Activated naive CD4-positive, alpha-beta T cell treated with anti-CD3 and anti-CD28 coated beads, Interleukin-2, amount 10 ng/mL, durations not matched to agents 7 days and 5 days (primary cell): ENCODE measurements at regions not wholly inside any gene's neighbourhood (a gene's known extent, or its start where the extent isn't known, plus 50 kb on each side); places are given as distances from the start of the nearest gene placed in this dataset.
"Not testable (repeated sequence)": the region's sequence is repeated elsewhere in the genome, so short reads cannot be mapped to it uniquely, and the experiment has no call there.

Experiments
- CTCF ChIA-PET: fragments of 350-600 bp; sonication (Branson Sonifier 250); formaldehyde crosslinking; loops from one replicate; lab custom pipeline; 2021; ENCODE audit warnings: antibody characterized with exemption; lab: Charles Lee
- DNase-seq: peaks from one replicate; pipeline ENCODE4 v3.0.0-alpha.2; 2020
- H3K27ac Mint-ChIP-seq: one replicate; pipeline ENCODE4 v1.8.0; 2021; ENCODE audit warnings: mild to moderate bottlenecking, moderate library complexity, mixed read lengths
- H3K27me3 Mint-ChIP-seq: one replicate; pipeline ENCODE4 v1.8.0; 2021; ENCODE audit warnings: mild to moderate bottlenecking, mixed read lengths
- H3K36me3 Mint-ChIP-seq: one replicate; pipeline ENCODE4 v1.8.0; 2021; ENCODE audit warnings: mixed read lengths
- H3K4me1 Mint-ChIP-seq: one replicate; pipeline ENCODE4 v1.8.0; 2021; ENCODE audit warnings: mixed read lengths
- H3K4me3 Mint-ChIP-seq: one replicate; pipeline ENCODE4 v1.8.0; 2021; ENCODE audit warnings: mild to moderate bottlenecking, moderate library complexity, mixed read lengths
- H3K9me3 Mint-ChIP-seq: one replicate; pipeline ENCODE4 v1.8.0; 2021; ENCODE audit warnings: mixed read lengths

- peak overlapping the region; percentile 71 for H3K27ac Mint-ChIP-seq
- H3K4me1 Mint-ChIP-seq = peaks cover 52% of the 10 kb centered on the region
- CTCF ChIA-PET = no interaction called here
- H3K9me3 Mint-ChIP-seq = peaks cover 6% of the 10 kb centered on the region
- peaks cover 8% of the 10 kb centered on the region for H3K36me3 Mint-ChIP-seq
- H3K27me3 Mint-ChIP-seq = peaks cover 80% of the 10 kb centered on the region
- no peak for DNase-seq
- H3K4me3 Mint-ChIP-seq = peak overlapping the region; percentile 40
These were observed 194.9 kb upstream of the ZNF184 start for GRCh38 chr6:27667657-27668441.

- H3K4me1 Mint-ChIP-seq = peaks cover 45% of the 10 kb centered on the region
- peaks cover 8% of the 10 kb centered on the region for H3K36me3 Mint-ChIP-seq
- peaks cover 72% of the 10 kb centered on the region for H3K27me3 Mint-ChIP-seq
- H3K4me3 Mint-ChIP-seq = no peak overlapping the region
- CTCF ChIA-PET = no interaction called here
- peaks cover 2% of the 10 kb centered on the region for H3K9me3 Mint-ChIP-seq
- H3K27ac Mint-ChIP-seq = peak overlapping the region; percentile 71
- DNase-seq = no peak
These were observed 194.2 kb upstream of the ZNF184 start for GRCh38 chr6:27667016-27667656.

GRCh38 chr6:27662769-27663168 lies 189.9 kb upstream of the ZNF184 start:
- CTCF ChIA-PET = no interaction called here
- no peak overlapping the region for H3K4me3 Mint-ChIP-seq
- H3K27ac Mint-ChIP-seq = no peak overlapping the region
- H3K9me3 Mint-ChIP-seq = peaks cover 2% of the 10 kb centered on the region
- H3K36me3 Mint-ChIP-seq = peaks cover 2% of the 10 kb centered on the region
- H3K4me1 Mint-ChIP-seq = peaks cover 10% of the 10 kb centered on the region
- H3K27me3 Mint-ChIP-seq = peaks cover 32% of the 10 kb centered on the region
- no peak for DNase-seq

GRCh38 chr6:27662212-27662611 lies 189.3 kb upstream of the ZNF184 start:
- H3K4me1 Mint-ChIP-seq, H3K27ac Mint-ChIP-seq, H3K9me3 Mint-ChIP-seq, H3K4me3 Mint-ChIP-seq, CTCF ChIA-PET, H3K36me3 Mint-ChIP-seq, DNase-seq: not testable (repeated sequence)
- H3K27me3 Mint-ChIP-seq = peaks cover 27% of the 10 kb centered on the region

- H3K9me3 Mint-ChIP-seq, H3K36me3 Mint-ChIP-seq, CTCF ChIA-PET, H3K4me1 Mint-ChIP-seq, H3K4me3 Mint-ChIP-seq, H3K27ac Mint-ChIP-seq, DNase-seq: not testable (repeated sequence)
- peaks cover 36% of the 10 kb centered on the region for H3K27me3 Mint-ChIP-seq
These were observed 180.4 kb upstream of the ZNF184 start for GRCh38 chr6:27653143-27653825.

GRCh38 chr6:27651371-27651732 lies 178.4 kb upstream of the ZNF184 start:
- Mint-ChIP-seq H3K36me3 (no peaks in the 10 kb centered on the region), H3K9me3 (peaks cover 2% of the 10 kb centered on the region), H3K4me3 (no peak overlapping the region), H3K4me1 (peaks cover 3% of the 10 kb centered on the region), H3K27ac (no peak overlapping the region), H3K27me3 (peaks cover 36% of the 10 kb centered on the region)
- CTCF ChIA-PET = no interaction called here
- no peak for DNase-seq

- Mint-ChIP-seq H3K4me3 (no peak overlapping the region), H3K27me3 (peaks cover 41% of the 10 kb centered on the region), H3K9me3 (peaks cover 2% of the 10 kb centered on the region), H3K4me1 (peaks cover 3% of the 10 kb centered on the region), H3K36me3 (no peaks in the 10 kb centered on the region), H3K27ac (no peak overlapping the region)
- peak; percentile 47 for DNase-seq
- CTCF ChIA-PET = no interaction called here
These were observed 177.9 kb upstream of the ZNF184 start for GRCh38 chr6:27650620-27651370.

- no peaks in the 10 kb centered on the region for H3K36me3 Mint-ChIP-seq
- DNase-seq = no peak
- no peaks in the 10 kb centered on the region for H3K9me3 Mint-ChIP-seq
- H3K4me1 Mint-ChIP-seq = peaks cover 3% of the 10 kb centered on the region
- CTCF ChIA-PET = interaction anchor here (1.0 kb wide), 1 partner anchor 10 kb away, joined by 4 read pairs; no protein-coding TSS in a partner anchor
- H3K27me3 Mint-ChIP-seq = peaks cover 13% of the 10 kb centered on the region
- H3K4me3 Mint-ChIP-seq = no peak overlapping the region
- H3K27ac Mint-ChIP-seq = no peak overlapping the region
These were observed 171.6 kb upstream of the ZNF184 start for GRCh38 chr6:27644528-27644927.

GRCh38 chr6:27642744-27643456 lies 170.0 kb upstream of the ZNF184 start:
- Mint-ChIP-seq H3K27ac (no peak overlapping the region), H3K4me1 (no peaks in the 10 kb centered on the region), H3K36me3 (no peaks in the 10 kb centered on the region), H3K27me3 (peaks cover 16% of the 10 kb centered on the region), H3K9me3 (no peaks in the 10 kb centered on the region), H3K4me3 (no peak overlapping the region)
- DNase-seq = no peak
- CTCF ChIA-PET = no interaction called here

- H3K27me3 Mint-ChIP-seq = peaks cover 47% of the 10 kb centered on the region
- H3K4me1 Mint-ChIP-seq, CTCF ChIA-PET, H3K9me3 Mint-ChIP-seq, H3K4me3 Mint-ChIP-seq, H3K27ac Mint-ChIP-seq, DNase-seq, H3K36me3 Mint-ChIP-seq: not testable (repeated sequence)
These were observed 163.0 kb upstream of the ZNF184 start for GRCh38 chr6:27635886-27636285.

GRCh38 chr6:27633221-27633688 lies 160.3 kb upstream of the ZNF184 start:
- DNase-seq, H3K27ac Mint-ChIP-seq, H3K4me3 Mint-ChIP-seq, H3K36me3 Mint-ChIP-seq, H3K9me3 Mint-ChIP-seq, CTCF ChIA-PET: not testable (repeated sequence)
- H3K4me1 Mint-ChIP-seq = peaks cover 14% of the 10 kb centered on the region
- H3K27me3 Mint-ChIP-seq = peaks cover 72% of the 10 kb centered on the region

GRCh38 chr6:27631609-27631916 lies 158.7 kb upstream of the ZNF184 start:
- H3K27me3 Mint-ChIP-seq = peaks cover 73% of the 10 kb centered on the region
- H3K27ac Mint-ChIP-seq = no peak overlapping the region

GRCh38 chr6:27630727-27631608 lies 158.1 kb upstream of the ZNF184 start:
- Mint-ChIP-seq H3K27ac (no peak overlapping the region), H3K27me3 (peaks cover 73% of the 10 kb centered on the region), H3K4me3 (peak overlapping the region; percentile 43), H3K4me1 (peaks cover 14% of the 10 kb centered on the region), H3K36me3 (no peaks in the 10 kb centered on the region), H3K9me3 (peaks cover 6% of the 10 kb centered on the region)
- DNase-seq = peak; percentile 37
- CTCF ChIA-PET = interaction anchor here (0.7 to 1.8 kb wide), 3 partner anchors 22 to 142 kb away, joined by 3 to 4 read pairs (median 3); no protein-coding TSS in a partner anchor

More at GRCh38 chr6:27631609-27631916, 158.7 kb upstream of the ZNF184 start:
- Mint-ChIP-seq H3K4me3 (no peak overlapping the region), H3K9me3 (peaks cover 6% of the 10 kb centered on the region), H3K36me3 (no peaks in the 10 kb centered on the region), H3K4me1 (peaks cover 14% of the 10 kb centered on the region)
- CTCF ChIA-PET = interaction anchor here (1.8 kb wide), 1 partner anchor 141 kb away, joined by 4 read pairs; no protein-coding TSS in a partner anchor
- no peak for DNase-seq
